GM13976 (cell line): ENCODE measurements at regions not wholly inside any gene's neighbourhood (a gene's known extent, or its start where the extent isn't known, plus 50 kb on each side); places are given as distances from the start of the nearest gene placed in this dataset.

Experiments
- DNase-seq: peaks from one replicate; pipeline ENCODE4 v3.0.0; 2012; ENCODE audit warnings: low spot score
- in situ Hi-C: fragments of 300-500 bp; cut with MboI; formaldehyde crosslinking; loops from one replicate; pipeline ENCODE4 v1.12.0; 2022; ENCODE audit warnings: low sequenced_read_pairs, mixed read lengths, inconsistent platforms; ENCODE audit not compliant: unreplicated experiment
- TF ChIP-seq, protein P1 (sequence below): IDR thresholded peaks from 2 replicates; pipeline ENCODE4 v1.5.1; 2012; ENCODE audit warnings: borderline replicate concordance, mild to moderate bottlenecking; ENCODE audit not compliant: insufficient read depth; ENCODE audit errors: extremely low read depth, missing control alignments, control extremely low read depth

DNA sequence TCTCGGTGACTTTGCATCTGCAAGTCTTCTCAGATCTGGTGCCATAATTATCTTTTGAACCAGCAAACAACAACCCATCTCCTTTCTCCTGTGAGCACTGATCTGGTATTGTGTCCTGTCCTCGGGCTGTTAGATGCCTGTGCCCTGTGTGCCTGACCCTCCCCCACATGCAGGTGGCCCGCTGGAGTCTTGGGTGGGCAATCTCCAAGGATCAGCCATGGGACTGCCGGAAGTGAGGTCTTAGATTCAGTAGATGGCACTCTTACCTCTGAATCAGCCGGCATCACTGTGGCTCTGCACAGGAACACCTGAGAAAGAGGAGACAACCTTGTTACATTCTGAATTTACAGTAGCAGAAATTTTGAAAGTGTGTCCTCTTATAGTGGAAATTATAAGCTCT, 172.4 kb downstream of the IRX2 start:
- TF ChIP-seq, protein P1, sequence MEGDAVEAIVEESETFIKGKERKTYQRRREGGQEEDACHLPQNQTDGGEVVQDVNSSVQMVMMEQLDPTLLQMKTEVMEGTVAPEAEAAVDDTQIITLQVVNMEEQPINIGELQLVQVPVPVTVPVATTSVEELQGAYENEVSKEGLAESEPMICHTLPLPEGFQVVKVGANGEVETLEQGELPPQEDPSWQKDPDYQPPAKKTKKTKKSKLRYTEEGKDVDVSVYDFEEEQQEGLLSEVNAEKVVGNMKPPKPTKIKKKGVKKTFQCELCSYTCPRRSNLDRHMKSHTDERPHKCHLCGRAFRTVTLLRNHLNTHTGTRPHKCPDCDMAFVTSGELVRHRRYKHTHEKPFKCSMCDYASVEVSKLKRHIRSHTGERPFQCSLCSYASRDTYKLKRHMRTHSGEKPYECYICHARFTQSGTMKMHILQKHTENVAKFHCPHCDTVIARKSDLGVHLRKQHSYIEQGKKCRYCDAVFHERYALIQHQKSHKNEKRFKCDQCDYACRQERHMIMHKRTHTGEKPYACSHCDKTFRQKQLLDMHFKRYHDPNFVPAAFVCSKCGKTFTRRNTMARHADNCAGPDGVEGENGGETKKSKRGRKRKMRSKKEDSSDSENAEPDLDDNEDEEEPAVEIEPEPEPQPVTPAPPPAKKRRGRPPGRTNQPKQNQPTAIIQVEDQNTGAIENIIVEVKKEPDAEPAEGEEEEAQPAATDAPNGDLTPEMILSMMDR: no peak
- in situ Hi-C loops: no loop called here
- no peak for DNase-seq

GRCh38 chr5:2577312-2578036, 174.0 kb downstream of the IRX2 start:
- no peak for DNase-seq
- TF ChIP-seq, protein P1: no peak
- in situ Hi-C loops: no loop called here

- in situ Hi-C loops: no loop called here
- TF ChIP-seq, protein P1: no peak
- DNase-seq: no peak
Observed at GRCh38 chr5:2576823-2577222, 174.7 kb downstream of the IRX2 start.

- TF ChIP-seq, protein P1: no peak
- in situ Hi-C loops: no loop called here
- DNase-seq: no peak
Observed at GRCh38 chr5:2575871-2576270, 175.6 kb downstream of the IRX2 start.

- DNase-seq: no peak
- TF ChIP-seq, protein P1: no peak
- in situ Hi-C loops: no loop called here
Observed at GRCh38 chr5:2575292-2575691, 176.2 kb downstream of the IRX2 start.

- in situ Hi-C loops: no loop called here
- TF ChIP-seq, protein P1: no peak
- no peak for DNase-seq
Observed at GRCh38 chr5:2574155-2574554, 177.3 kb downstream of the IRX2 start.
